ENCODE measurements at regions not wholly inside any gene's neighbourhood (a gene's known extent, or its start where the extent isn't known, plus 50 kb on each side); places are given as distances from the start of the nearest gene placed in this dataset.

DNA sequence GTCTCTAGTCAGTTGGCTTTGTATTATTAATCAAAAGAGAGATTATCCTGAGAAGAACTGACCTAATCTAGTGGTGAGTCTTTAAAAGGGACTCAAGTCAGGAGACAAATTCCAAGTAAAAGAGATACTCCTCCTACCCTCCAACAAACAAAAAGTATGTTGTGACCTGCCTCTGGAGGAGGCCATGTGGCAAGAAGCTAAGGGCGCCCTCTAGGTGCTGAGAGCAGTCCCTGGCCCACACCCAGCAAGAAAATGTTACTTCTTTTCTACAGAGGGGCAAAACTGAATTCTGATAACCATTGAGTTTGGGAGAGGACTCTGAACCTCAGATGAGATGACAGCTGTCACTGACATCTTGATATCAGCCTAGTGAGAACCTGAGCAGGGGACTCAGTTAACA is 953.6 kb upstream of the AGA start:
- H3K36me3 ChIP-seq (ENCODE audit: insufficient read depth, low read length): no peaks in the 10 kb centered on the region
- no peak overlapping the region for H3K9ac ChIP-seq (ENCODE audit: low read depth, low read length)
- no peaks in the 10 kb centered on the region for H3K4me1 ChIP-seq (ENCODE audit: insufficient read depth, low read length)
- H3K27ac ChIP-seq (ENCODE audit: low read depth, low read length): no peak overlapping the region
- no peaks in the 10 kb centered on the region for H3K9me3 ChIP-seq (ENCODE audit: insufficient read depth, low read depth, low read length)
- 85% methylated on average over 1 of the region's 1 CpG for WGBS
- no peaks in the 10 kb centered on the region for H3K27me3 ChIP-seq (ENCODE audit: insufficient read depth, low read length)
- H3K4me3 ChIP-seq (ENCODE audit: low read length): no peak overlapping the region

GRCh38 chr4:178412455-178412854 is 970.2 kb upstream of the AGA start:
- H3K9ac ChIP-seq (ENCODE audit: low read depth, low read length): no peak overlapping the region

DNA sequence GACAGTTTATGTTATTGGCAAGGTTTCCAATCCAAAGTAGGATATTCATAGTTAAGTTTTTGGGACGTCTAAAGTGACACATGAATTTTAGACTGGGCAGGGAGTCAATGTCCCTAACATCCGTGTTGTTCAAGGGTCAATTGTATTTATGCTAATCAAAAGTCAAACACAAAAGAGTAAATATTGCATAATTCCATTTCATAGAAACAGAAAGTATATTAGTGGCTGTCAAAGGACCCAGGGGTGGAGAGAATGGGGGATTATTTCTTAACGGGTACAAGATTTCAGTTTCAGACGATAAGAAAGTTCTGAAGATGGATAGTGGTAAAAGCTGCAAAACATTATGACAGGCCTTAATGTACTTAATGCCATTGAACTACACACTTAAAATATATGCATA is 971.8 kb upstream of the AGA start:
- WGBS: 89% methylated on average over 4 of the region's 4 CpGs
- Histone ChIP-seq H3K27ac (ENCODE audit: low read depth, low read length) (no peak overlapping the region), H3K4me3 (ENCODE audit: low read length) (no peak overlapping the region), H3K36me3 (ENCODE audit: insufficient read depth, low read length) (no peaks in the 10 kb centered on the region), H3K9ac (ENCODE audit: low read depth, low read length) (no peak overlapping the region), H3K9me3 (ENCODE audit: insufficient read depth, low read depth, low read length) (no peaks in the 10 kb centered on the region), H3K4me1 (ENCODE audit: insufficient read depth, low read length) (no peaks in the 10 kb centered on the region; the same call in 1 of the 2 replicates), H3K27me3 (ENCODE audit: insufficient read depth, low read length) (no peaks in the 10 kb centered on the region)

More at GRCh38 chr4:178412455-178412854, 970.2 kb upstream of the AGA start:
- Histone ChIP-seq H3K27ac (ENCODE audit: low read depth, low read length) (no peak overlapping the region), H3K9me3 (ENCODE audit: insufficient read depth, low read depth, low read length) (no peaks in the 10 kb centered on the region), H3K27me3 (ENCODE audit: insufficient read depth, low read length) (no peaks in the 10 kb centered on the region), H3K36me3 (ENCODE audit: insufficient read depth, low read length) (no peaks in the 10 kb centered on the region), H3K4me3 (ENCODE audit: low read length) (no peak overlapping the region), H3K4me1 (ENCODE audit: insufficient read depth, low read length) (no peaks in the 10 kb centered on the region; the same call in 1 of the 2 replicates)
- 100% methylated on average over 1 of the region's 1 CpG for WGBS

GRCh38 chr4:178414881-178415446 is 972.7 kb upstream of the AGA start:
- H3K36me3 ChIP-seq (ENCODE audit: insufficient read depth, low read length): no peaks in the 10 kb centered on the region
- H3K9ac ChIP-seq (ENCODE audit: low read depth, low read length): no peak overlapping the region
- no peak overlapping the region for H3K4me3 ChIP-seq (ENCODE audit: low read length)
- H3K4me1 ChIP-seq (ENCODE audit: insufficient read depth, low read length): no peaks in the 10 kb centered on the region; the same call in 1 of the 2 replicates
- no peaks in the 10 kb centered on the region for H3K27me3 ChIP-seq (ENCODE audit: insufficient read depth, low read length)
- WGBS: 97% methylated on average over 18 of the region's 18 CpGs
- H3K27ac ChIP-seq (ENCODE audit: low read depth, low read length): no peak overlapping the region
- no peaks in the 10 kb centered on the region for H3K9me3 ChIP-seq (ENCODE audit: insufficient read depth, low read depth, low read length)

DNA sequence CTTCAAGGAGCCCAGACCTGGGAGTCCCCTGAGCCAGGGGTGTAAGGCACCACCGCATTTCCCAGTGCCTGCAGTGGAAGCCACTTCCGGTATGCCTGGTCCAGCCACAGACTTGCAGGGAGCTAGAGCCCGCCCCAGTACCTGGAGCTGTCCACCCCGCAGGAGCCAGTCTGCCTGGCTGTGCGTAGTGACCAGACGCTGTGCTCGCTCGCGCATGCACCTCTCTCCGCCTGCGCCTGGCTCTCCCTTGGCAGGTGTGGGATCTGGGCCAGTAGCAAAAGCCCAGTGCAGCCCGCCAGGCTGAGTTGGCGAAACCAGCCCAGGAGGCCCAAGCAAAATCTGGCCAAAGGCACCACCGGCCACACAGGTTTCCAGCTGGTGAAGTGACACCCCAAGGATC is 973.7 kb upstream of the AGA start:
- Histone ChIP-seq H3K27me3 (ENCODE audit: insufficient read depth, low read length) (no peaks in the 10 kb centered on the region), H3K9me3 (ENCODE audit: insufficient read depth, low read depth, low read length) (no peaks in the 10 kb centered on the region), H3K4me3 (ENCODE audit: low read length) (no peak overlapping the region), H3K36me3 (ENCODE audit: insufficient read depth, low read length) (no peaks in the 10 kb centered on the region), H3K9ac (ENCODE audit: low read depth, low read length) (no peak overlapping the region), H3K4me1 (ENCODE audit: insufficient read depth, low read length) (no peaks in the 10 kb centered on the region; the same call in 1 of the 2 replicates), H3K27ac (ENCODE audit: low read depth, low read length) (no peak overlapping the region)
- 97% methylated on average over 14 of the region's 14 CpGs for WGBS

- Histone ChIP-seq H3K27me3 (ENCODE audit: insufficient read depth, low read length) (no peaks in the 10 kb centered on the region), H3K9me3 (ENCODE audit: insufficient read depth, low read depth, low read length) (no peaks in the 10 kb centered on the region), H3K9ac (ENCODE audit: low read depth, low read length) (no peak overlapping the region), H3K4me1 (ENCODE audit: insufficient read depth, low read length) (no peaks in the 10 kb centered on the region), H3K36me3 (ENCODE audit: insufficient read depth, low read length) (no peaks in the 10 kb centered on the region), H3K27ac (ENCODE audit: low read depth, low read length) (no peak overlapping the region), H3K4me3 (ENCODE audit: low read length) (no peak overlapping the region)
- WGBS: 97% methylated on average over 1 of the region's 2 CpGs
Measured at GRCh38 chr4:178423366-178423765, 981.1 kb upstream of the AGA start.

DNA sequence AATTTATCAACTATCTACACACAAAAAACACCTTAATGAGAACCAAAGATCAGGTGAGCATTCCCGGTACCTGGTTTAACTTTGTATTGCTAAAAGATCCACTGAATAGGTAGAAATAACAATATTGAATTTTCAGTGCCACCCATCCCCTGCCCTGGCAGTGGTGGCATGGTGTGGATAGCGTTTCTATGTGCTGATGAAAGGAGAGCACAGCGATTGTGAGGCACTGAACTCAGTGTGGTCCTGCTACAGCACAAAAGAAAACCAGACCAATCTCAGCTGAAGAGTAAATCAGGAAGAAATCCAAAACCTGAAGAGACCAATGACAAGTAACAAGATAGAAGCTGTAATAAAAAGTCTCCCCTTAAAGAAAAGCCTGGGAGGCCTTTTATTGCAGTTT is 984.6 kb upstream of the AGA start:
- H3K36me3 ChIP-seq (ENCODE audit: insufficient read depth, low read length): no peaks in the 10 kb centered on the region
- WGBS: 95% methylated on average over 3 of the region's 3 CpGs
- H3K27ac ChIP-seq (ENCODE audit: low read depth, low read length): no peak overlapping the region
- no peak overlapping the region for H3K4me3 ChIP-seq (ENCODE audit: low read length)
- no peaks in the 10 kb centered on the region for H3K4me1 ChIP-seq (ENCODE audit: insufficient read depth, low read length)
- H3K9me3 ChIP-seq (ENCODE audit: insufficient read depth, low read depth, low read length): no peaks in the 10 kb centered on the region
- no peak overlapping the region for H3K9ac ChIP-seq (ENCODE audit: low read depth, low read length)
- H3K27me3 ChIP-seq (ENCODE audit: insufficient read depth, low read length): no peaks in the 10 kb centered on the region

- Histone ChIP-seq H3K27ac (ENCODE audit: low read depth, low read length) (no peak overlapping the region), H3K27me3 (ENCODE audit: insufficient read depth, low read length) (no peaks in the 10 kb centered on the region), H3K4me3 (ENCODE audit: low read length) (no peak overlapping the region), H3K9ac (ENCODE audit: low read depth, low read length) (no peak overlapping the region), H3K36me3 (ENCODE audit: insufficient read depth, low read length) (no peaks in the 10 kb centered on the region), H3K9me3 (ENCODE audit: insufficient read depth, low read depth, low read length) (no peaks in the 10 kb centered on the region), H3K4me1 (ENCODE audit: insufficient read depth, low read length) (no peaks in the 10 kb centered on the region)
- WGBS: 100% methylated on average over 1 of the region's 2 CpGs
Measured at GRCh38 chr4:178427663-178428062, 985.4 kb upstream of the AGA start.

GRCh38 chr4:178448372-178449035 is 1006.3 kb upstream of the AGA start:
- Histone ChIP-seq H3K27ac (ENCODE audit: low read depth, low read length) (no peak overlapping the region), H3K9ac (ENCODE audit: low read depth, low read length) (no peak overlapping the region), H3K27me3 (ENCODE audit: insufficient read depth, low read length) (no peaks in the 10 kb centered on the region), H3K9me3 (ENCODE audit: insufficient read depth, low read depth, low read length) (no peaks in the 10 kb centered on the region), H3K36me3 (ENCODE audit: insufficient read depth, low read length) (no peaks in the 10 kb centered on the region), H3K4me3 (ENCODE audit: low read length) (no peak overlapping the region), H3K4me1 (ENCODE audit: insufficient read depth, low read length) (no peaks in the 10 kb centered on the region)
- 99% methylated on average over 2 of the region's 2 CpGs for WGBS

DNA sequence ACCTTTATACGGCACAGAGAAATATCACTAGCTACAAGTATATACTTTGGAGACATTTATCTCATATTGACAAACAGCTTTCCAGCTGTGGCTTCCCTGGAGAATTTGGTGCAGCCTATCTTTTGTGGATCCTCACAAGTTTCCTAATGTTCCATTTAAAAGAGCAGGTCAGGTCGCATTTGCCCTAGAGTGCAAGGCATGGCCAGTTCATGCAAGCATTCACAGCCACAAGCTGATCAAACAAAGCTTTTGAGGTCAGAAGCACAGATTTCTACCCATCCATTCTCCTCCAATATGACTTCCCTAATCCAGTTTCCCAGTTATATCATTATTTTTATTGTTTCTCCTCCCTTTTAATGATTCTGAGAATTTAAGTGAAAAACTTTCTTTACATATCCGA is 1008.4 kb upstream of the AGA start:
- WGBS: 89% methylated on average over 2 of the region's 3 CpGs
- Histone ChIP-seq H3K36me3 (ENCODE audit: insufficient read depth, low read length) (no peaks in the 10 kb centered on the region), H3K9me3 (ENCODE audit: insufficient read depth, low read depth, low read length) (no peaks in the 10 kb centered on the region), H3K9ac (ENCODE audit: low read depth, low read length) (no peak overlapping the region), H3K4me3 (ENCODE audit: low read length) (no peak overlapping the region), H3K4me1 (ENCODE audit: insufficient read depth, low read length) (no peaks in the 10 kb centered on the region), H3K27me3 (ENCODE audit: insufficient read depth, low read length) (no peaks in the 10 kb centered on the region), H3K27ac (ENCODE audit: low read depth, low read length) (no peak overlapping the region)

GRCh38 chr4:178453057-178453456 is 1010.8 kb upstream of the AGA start:
- Histone ChIP-seq H3K9me3 (ENCODE audit: insufficient read depth, low read depth, low read length) (no peaks in the 10 kb centered on the region), H3K4me3 (ENCODE audit: low read length) (no peak overlapping the region), H3K36me3 (ENCODE audit: insufficient read depth, low read length) (no peaks in the 10 kb centered on the region), H3K9ac (ENCODE audit: low read depth, low read length) (no peak overlapping the region), H3K27me3 (ENCODE audit: insufficient read depth, low read length) (no peaks in the 10 kb centered on the region), H3K4me1 (ENCODE audit: insufficient read depth, low read length) (no peaks in the 10 kb centered on the region), H3K27ac (ENCODE audit: low read depth, low read length) (no peak overlapping the region)
- WGBS: 93% methylated on average over 4 of the region's 4 CpGs

- Histone ChIP-seq H3K36me3 (ENCODE audit: insufficient read depth, low read length) (no peaks in the 10 kb centered on the region), H3K9ac (ENCODE audit: low read depth, low read length) (no peak overlapping the region), H3K4me1 (ENCODE audit: insufficient read depth, low read length) (no peaks in the 10 kb centered on the region), H3K9me3 (ENCODE audit: insufficient read depth, low read depth, low read length) (no peaks in the 10 kb centered on the region), H3K27me3 (ENCODE audit: insufficient read depth, low read length) (no peaks in the 10 kb centered on the region), H3K27ac (ENCODE audit: low read depth, low read length) (no peak overlapping the region), H3K4me3 (ENCODE audit: low read length) (no peak overlapping the region)
Measured at GRCh38 chr4:178457286-178457685, 1015.0 kb upstream of the AGA start.

Measured in HUES64 (cell line).